ENCODE measurements at regions not wholly inside any gene's neighbourhood (a gene's known extent, or its start where the extent isn't known, plus 50 kb on each side); places are given as distances from the start of the nearest gene placed in this dataset.

DNA sequence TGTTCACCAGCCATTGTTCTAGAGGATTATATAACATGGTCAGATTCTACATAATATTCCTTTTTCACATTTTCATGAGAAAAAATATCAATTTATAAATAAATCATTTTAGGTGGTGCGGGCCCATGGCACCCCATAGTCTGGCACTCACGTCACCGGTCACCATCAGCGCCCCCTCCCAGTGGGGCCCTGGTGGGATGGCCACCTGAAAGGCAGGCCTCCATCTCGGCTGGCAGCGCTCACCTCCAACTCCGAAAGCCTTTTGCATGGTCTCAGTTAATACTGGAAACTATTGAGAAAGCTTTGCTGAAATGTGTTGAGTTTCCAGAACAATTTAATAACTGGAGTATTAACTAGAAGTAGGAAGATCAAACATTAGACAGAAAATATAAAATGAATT lies 141.4 kb upstream of the SALL3 start:
- no peak for DNase-seq

DNA sequence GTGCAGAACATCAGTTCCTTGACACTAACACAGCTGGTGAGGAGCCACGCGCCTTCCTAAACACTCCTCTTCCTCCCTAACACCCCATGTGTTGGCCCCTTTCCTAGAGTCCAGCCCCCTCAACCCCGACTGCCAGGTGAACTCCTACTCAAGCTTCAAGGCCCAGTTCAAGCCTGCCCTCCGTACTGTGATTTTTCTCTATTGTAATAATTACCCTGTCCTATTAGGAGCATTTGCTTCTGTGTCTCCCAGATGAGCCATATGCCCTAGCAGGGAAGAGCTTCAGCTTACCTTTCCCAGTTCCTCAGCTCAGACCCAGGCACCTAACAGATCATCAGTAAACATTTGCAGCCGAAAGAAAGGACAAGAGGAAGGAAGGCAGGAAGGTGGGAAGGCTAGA lies 130.6 kb upstream of the SALL3 start:
- no peak for DNase-seq

DNA sequence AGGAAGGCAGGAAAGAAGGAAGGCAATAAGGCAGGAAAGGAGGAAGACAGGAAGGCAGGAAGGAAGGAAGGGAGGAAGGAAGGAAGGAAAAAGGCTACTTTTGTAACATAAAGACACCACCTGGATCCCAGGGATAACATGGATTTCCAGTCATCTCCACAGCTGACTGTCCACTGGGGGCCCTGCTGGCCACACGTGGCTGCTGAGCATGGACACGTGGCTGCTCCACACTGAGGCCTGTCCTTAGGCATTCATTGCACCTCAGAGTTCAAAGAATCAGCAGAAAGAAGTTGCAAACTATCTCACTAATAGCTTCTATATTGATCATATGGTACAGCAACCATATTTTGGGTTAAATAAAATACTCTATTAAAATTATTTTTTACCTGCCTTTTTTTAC lies 130.2 kb upstream of the SALL3 start:
- no peak for DNase-seq

DNA sequence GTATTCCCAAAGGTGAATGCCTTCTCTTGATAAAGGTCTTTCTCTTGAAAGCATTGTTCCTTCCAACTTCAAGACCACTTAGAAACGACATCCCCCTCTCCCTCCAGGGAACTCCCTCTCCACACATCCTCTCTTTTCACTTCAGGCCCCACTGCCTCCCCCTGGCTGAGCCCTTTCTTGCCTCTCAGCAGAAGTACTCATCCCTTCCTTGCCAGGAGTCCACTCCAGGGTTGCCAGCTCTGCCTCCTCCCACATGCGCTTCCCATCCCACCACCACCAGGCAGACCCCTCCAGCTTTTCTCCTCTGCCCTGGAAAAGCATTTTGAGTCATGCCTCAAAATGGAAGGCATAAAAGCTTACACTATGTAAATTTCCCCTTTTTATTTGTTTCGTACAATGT lies 126.3 kb upstream of the SALL3 start:
- DNase-seq = no peak

DNA sequence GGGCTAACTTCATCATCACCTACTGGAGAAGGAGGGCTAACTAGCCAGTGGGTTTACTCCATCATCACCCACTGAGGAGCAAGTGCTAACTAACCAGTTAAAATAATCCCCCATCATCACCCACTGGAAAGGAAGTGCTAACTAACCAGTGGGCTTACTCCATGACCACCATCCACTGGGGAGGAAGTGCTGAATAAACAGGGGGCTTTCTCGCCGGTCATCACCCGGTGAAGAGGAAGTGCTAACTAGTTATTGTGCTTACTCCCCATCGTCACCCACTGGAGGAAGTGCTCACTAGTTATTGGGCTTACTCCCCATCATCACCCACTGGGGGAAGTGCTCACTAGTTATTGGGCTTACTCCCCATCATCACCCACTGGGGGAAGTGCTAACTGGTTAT lies 124.4 kb upstream of the SALL3 start:
- DNase-seq = no peak

DNA sequence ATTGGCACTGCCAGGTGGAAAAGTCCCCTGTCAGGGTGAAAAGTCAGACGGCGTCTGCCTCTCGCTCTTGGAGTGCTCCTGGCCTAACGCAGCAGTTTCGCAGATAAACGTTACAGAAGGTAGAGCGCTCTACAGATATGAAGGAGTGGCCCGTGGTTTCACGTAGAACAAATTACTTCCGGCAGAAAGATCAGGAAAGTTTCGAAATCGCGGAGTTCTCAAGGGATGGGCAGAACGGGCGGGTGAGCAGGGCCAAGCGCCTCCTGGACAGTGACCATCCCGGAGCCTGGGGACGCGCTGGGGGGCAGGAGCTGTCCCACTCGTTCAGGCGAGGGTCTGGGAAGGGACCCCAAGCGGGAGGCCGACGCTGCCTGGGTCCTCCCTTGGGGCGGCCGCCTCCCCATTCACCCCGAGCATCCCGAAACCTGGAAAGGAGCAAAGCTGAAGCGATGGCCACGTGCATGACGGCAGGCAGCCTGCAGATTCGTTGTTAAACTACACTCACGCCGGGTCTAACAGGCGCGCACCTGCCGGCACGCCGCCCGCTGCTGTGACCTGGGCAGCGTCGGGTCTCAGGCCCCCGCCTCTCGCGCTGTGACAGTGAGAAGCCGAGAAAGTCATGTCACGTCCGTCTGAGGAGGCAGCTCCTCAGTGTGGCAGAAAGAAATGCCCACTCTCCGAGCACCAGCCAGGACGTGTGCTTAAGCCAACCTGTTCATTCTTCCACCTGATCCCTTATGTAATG lies 122.9 kb upstream of the SALL3 start:
- no peak for DNase-seq

DNA sequence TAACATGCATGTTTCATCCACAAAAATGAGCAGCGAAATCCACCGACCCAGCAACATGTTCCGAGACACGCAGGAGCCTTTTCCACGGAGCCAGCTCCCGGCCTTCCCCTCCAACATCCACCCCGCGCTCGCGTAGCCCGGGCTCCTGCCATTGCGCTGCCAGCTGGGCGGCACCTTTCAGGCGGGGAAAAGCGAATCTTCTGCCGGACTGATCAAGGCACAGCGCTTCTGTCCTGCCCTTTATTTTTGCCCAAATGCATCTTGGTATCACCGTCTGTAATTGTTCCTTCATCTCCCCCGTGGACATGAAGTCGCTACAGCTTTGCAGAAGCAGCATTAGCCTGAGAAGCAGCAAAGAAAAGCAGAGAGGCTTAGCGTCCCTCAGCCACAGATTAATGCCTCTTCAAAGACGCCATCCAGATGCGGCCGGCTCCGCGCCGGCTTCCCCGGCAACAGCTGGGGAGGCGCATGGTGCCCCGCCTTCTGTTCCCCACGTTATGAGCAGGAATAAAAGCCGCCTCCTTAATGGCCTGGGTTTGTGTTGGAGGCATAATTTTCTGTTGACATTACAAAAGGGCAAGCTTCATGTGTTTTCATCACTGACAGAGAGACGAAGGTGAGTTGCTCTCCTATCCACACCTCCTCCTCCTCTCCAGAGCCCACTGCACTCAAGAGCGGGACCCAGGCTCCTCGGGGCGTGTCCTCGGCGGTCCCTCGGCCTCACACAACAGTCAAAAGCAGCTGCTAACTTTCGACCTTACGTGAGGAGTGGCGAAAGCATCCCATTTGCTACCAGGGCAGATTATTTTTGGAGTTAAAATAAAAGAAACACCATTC lies 122.1 kb upstream of the SALL3 start:
- no peak for DNase-seq

DNA sequence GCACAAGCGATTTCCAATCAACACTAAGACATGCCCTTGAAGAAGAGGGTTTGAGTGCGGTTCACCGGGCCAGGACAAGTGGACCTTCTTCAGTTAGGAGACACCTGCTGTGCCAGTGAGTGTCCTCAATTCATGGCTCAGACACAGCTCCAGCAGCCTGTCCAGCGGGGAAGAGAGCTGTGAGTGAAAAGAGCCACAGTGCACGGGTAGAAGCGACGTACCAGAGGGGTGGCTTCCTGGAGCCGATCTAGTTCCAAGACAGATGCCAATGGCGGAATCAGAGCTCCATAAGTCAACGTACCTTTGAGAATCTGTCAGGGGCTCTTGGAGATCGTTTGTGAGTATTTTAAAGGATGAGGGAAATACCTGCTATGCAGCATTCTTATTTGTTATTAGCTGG lies 119.9 kb upstream of the SALL3 start:
- DNase-seq = no peak

DNA sequence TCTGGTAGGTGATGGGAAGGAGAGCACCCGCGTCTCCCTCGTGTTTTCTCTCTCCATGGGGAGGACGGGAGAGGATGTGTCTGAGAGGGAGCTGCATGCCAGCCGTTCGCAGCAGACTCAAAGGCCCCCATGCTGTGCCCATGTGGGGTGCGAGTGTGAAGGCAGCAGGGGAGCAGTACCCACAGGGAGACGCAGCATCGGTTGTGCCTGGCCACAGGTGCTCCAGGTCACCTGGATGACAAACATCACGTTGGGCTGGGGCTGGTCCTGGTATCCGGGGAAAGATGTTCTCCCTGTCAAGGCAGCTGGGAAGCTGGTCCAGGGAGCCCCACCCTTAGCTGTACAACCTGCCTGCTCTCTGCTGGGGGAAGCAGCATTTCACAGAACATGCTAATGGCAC lies 119.5 kb upstream of the SALL3 start:
- no peak for DNase-seq

DNA sequence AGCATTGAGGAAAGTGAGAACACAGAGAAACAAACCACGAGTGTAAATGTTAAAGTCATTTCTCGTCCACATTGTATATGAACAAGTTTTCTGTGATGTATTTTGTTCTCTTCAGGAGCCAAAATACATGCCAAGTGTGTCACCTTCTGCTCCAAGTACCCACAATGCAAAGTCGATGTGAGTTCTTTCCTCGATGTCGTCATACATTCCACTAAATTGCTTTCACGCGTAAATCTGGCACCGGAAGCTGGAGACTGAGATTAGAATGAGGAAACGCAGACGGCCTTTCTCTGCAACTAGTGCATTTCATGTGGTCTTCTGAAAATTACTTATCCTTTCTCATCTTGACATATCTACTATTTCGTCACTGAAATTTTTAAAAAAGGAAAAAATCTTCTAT lies 118.5 kb upstream of the SALL3 start:
- DNase-seq = no peak

DNA sequence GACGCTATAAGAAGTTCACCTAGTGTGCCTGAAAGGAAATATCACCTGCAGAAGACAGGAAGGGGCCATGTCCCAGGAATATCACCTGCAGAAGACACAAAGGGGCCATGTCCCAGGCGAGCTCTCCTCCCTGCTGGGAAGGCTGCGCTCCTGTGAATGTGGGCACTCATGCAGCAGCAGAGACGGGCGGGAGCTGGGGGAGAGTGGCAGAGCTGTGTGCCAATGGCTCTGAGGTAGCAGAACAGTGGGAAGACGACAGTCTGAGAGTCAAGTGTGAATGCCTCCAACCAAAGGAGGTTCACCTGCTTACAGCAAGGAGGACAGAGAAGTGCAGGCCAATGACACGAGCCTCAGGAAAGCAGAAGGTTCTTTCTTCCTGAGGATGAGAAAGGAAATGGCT lies 117.9 kb upstream of the SALL3 start:
- no peak for DNase-seq

DNA sequence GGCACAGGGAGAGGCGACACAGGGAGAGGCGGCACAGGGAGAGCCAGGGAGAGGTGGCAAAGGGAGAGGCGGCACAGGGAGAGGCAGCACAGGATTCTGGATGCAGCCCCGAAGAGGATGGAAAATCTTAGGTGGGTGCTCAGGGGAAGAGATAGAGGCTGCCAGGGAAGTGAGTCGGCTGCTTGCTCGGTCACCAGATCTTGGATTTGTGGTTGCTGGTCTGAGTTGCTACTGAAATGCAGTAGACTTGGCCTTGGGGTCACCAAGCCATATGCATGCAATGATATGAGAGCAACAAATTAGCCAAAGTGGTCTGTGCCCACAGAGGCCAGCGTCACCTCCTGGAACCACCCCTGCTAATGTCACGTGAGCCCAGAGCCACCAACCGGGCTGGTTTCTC lies 117.2 kb upstream of the SALL3 start:
- DNase-seq = no peak

DNA sequence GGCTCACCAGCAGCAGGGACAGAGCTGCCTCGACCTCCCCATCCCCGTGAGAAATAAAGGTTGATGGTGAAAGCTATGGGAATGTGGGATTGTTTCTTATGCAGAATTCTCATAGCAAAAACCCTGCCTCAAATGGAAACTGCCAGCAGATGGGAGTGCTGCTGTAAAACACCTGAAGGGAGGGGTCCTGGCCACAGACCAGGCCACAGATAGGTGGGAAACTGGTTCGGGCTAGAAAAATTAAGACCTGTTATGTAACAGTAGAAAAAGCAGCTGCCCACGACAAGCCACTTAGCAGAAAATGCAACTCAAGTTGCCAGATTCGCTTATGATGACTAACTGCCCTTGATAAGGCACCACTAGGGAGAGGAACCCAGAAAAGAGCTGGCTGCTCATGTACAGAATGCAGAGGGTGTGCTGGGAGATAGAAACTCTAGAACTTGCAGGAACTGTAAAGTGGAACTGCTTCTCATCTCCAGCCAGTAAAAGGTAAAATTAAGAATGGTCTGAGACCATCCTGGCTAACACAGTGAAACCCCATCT lies 114.5 kb upstream of the SALL3 start:
- no peak for DNase-seq

DNA sequence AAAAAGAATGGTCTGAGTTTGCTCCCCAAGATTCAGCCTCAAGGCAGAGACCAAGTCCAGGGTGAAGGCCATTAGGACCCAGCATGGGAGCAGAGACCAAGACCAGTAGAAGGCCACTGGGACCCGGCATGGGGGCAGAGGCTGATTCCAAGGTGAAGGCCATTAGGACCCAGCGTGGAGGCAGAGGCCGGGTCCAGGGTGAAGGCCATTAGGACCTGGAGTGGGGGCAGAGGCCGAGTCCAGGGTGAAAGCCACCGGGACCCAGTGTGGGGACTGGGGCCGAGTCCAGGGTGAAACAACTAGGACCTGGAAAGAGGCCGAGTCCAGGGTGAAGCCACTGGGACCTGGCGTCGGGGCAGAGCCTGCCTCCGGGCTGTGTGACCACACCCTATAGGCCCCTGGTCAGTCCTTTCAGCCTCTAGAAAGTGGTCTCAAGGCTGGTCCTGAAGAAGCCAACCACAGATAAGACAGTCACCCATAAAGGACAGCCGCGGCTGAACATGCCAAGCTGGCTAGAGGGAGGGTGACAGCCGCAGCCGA lies 113.8 kb upstream of the SALL3 start:
- DNase-seq = no peak

DNA sequence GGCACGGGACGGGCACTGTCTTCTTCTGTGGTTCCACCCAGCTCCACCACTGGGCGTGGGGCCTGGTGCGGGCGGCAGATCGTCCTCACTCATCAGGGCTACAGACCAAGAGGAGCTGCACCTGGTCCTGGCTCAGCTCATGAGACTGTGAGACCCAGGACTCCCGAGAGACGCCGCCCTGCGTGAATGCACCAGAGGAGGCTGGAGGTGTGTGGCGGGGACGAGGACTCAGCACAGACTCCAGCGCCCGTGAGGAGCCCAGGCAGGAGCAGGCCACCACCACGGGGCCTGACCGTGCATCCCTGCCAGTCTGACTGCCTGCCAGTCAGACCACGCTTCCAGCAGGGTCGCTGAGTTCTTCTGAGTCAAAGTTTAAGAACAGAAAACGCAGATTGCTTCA lies 112.5 kb upstream of the SALL3 start:
- no peak for DNase-seq

DNA sequence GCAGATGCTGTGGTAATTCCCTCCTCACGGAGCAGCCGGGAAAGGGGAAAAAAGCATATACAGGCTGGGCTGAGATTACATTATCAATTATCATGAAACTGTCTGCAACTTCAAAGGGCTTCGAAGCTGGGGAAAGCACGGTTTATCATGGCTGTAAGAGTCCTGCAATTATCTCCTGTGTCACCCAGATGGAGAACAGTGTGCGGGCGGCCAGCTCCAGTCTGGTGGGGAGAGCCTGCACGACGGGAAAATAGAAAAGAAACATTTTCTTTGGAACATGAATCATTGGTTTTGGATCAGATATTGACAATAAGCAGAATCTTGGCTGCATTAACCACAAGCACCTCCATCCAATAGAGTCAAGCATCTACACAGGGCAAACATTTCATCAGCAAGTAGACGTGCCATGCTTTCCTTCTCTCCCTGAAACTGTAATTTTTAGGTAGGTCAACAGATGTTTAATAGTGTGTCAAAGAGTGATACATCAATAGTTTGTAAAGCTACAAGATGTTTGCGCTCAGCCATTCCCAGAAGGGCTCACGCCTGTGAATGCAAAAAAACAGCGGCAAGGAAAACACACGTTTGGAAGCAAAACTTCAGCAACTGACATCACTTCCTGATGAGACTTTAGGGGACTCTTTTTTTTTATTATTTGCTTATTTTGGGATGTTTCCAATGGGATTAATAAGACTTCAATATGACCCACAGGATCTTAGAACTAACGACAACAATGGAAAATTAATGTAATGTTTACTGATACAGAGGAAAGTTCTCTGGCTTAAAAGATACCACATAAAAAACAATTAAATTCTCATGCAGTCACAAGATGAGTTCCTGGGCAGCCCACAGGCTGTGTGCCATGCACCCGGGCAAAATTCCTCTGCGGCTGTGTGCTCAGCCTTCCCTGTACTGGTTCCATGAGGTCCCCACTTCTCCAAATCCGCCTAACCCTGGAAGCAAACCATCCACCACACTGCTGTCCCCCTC lies 111.0 kb upstream of the SALL3 start:
- DNase-seq = no peak

DNA sequence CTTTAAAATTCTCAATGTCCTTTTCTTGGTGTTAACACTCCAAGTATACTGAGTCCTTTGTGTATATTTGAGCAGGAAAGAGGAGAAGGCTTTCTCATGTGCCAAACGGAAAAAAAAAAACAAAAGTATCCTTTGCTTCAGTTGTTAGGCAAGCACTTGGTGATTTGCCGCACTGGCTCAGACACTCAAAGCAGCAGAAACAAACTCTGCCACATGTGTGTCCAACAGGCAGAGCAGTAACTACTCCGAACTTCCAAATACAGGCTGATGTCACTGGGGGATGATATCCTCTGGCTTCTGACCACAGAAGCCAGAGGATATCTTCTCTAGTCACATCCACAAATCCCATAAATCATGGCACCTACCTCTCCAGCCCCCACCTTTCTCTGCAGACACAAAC lies 108.0 kb upstream of the SALL3 start:
- no peak for DNase-seq

DNA sequence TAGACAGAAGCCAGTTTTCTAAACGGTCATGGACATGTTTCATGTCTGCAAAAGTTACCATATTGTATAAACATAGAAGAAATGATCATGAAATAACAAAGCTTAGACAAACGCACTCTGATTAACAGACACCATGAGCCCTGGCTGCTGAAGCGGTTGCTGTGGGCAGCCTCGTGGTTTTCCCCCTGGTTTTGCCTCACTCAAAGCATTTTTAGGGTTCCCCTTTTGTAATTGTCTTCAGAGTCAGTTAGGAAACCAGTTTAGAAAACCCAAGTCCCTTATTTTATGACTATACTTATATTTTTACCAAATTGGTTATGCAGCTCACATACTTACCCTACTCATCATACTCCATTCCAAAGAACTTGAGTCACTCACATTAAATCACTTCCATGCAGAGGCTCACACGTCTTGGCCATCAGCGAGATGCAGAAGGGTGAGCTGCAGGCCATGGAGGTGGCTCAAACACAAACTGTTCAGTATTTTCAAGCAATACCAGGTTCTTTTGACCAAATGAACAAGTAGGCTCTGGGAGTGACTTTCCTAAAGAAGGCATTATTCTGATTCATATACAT lies 105.6 kb upstream of the SALL3 start:
- DNase-seq = peak; percentile 36

DNA sequence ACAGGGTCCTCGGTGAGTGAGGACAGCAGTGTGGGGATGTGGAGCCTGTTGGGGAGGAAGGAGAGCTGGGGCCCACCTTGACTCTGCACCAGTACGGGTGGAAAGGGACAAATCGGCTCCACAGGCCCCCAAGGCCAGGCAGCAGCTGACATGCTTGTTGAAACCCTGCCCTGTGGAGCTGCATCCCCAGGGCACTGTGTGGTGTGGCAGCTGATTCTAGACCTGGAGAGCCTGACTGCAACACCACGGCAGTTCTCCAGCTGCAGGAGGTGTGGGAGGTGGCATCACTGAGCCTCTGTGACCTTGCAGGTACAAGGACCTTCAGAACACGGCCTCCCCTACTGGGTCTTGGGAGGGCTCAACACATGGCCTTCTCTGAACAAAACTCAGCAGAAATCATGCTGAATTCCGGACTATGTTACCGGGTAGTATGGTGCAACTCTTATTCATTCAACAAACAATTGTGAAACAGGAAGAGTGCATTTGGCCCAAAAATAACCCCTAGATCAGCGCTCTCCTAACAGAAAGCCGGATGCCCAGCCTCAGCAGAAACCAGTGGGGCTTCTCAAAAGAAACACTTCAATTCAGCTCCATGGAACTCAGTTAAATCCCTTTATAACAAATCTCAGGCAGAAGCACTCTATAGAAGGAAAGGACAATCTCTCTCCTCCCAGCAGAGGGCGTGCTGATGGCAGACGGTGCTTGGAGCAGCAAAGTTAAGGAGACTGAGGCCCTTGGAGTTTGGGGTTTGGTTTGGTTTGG lies 104.4 kb upstream of the SALL3 start:
- peak; percentile 40 for DNase-seq

DNA sequence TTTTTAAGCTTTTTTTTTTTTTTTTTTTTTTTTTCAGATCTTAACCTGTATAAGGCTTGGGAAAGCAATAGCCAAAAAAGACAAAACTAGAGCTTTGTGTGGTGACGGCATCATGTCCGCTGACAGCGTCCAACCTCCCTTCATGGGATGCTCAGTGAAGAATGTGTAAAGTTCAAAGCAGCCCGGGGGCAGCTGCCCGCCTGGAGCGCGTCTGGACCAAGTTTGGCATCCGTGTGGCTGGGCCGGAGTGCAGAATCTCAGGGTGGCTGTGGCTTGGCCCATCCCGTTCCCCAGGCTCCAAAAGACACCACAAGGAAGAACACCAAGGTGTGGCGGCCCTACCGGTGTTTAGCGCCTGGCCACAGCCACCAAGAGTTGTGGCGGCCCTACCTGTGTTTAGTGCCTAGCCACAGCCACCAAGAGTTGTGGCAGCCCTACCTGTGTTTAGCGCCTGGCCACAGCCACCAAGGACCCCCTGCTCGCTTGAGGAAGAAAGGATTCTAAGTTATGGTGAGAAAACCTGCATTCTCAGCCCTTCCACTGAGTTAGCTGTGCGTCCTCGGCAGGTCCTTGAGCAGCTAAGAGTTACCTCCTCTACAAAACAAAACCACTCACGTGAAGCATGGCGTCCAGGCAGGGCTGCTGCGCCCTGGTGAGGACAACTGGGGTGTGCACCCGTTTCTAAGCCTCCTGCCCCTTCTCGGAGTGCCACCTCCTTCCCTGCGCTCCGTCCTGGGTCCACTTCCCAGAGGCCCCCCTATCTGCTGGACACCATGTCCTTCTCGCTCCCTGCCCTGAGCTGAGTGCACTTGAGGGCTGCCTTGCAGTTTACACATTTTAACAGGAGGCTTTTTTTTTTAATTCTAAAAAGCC lies 103.6 kb upstream of the SALL3 start:
- DNase-seq = no peak

DNA sequence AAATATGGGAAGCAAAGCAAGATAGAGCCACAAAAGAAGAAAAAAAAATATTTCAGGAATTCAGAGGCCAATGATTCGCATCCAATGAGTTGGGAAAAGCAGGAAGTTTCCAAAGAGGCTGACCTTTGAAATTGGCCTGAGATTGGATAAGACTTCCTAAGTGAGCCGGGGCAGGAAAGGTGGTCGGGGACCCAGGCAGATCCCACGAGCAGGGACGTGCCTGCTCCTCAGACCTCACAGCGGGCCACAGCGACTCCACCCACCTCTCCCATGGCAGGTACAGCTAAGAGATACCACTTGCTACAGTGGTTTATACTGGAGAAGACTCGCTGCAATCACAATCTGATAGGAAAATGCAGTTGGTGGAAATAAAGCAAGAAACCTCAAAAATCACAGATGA lies 102.8 kb upstream of the SALL3 start:
- no peak for DNase-seq

All from suppressor macrophage treated with lipopolysaccharide for 4 hours (primary cell).